ENCODE measurements at regions not wholly inside any gene's neighbourhood (a gene's known extent, or its start where the extent isn't known, plus 50 kb on each side); places are given as distances from the start of the nearest gene placed in this dataset.

DNA sequence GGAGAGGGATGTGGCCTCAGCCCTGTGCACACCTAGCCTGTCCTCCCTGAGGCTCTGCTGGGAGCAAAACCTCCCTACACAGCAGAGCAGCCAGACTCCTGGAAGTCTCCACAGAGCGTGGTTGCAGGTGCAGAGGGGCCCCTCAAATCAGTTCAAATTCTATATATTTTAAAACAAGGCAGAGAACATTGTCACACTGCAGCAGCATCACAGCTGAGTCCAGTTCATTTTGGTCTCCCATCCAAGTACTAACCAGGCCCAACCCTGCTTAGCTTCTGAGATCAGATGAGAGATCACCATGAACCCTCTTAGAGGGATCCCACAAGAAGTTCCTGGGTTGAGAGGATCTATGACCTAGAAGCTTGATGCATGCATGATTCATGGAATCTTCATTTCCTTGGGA is 331.0 kb upstream of the RGMA start:
- TF ChIP-seq, protein P1, sequence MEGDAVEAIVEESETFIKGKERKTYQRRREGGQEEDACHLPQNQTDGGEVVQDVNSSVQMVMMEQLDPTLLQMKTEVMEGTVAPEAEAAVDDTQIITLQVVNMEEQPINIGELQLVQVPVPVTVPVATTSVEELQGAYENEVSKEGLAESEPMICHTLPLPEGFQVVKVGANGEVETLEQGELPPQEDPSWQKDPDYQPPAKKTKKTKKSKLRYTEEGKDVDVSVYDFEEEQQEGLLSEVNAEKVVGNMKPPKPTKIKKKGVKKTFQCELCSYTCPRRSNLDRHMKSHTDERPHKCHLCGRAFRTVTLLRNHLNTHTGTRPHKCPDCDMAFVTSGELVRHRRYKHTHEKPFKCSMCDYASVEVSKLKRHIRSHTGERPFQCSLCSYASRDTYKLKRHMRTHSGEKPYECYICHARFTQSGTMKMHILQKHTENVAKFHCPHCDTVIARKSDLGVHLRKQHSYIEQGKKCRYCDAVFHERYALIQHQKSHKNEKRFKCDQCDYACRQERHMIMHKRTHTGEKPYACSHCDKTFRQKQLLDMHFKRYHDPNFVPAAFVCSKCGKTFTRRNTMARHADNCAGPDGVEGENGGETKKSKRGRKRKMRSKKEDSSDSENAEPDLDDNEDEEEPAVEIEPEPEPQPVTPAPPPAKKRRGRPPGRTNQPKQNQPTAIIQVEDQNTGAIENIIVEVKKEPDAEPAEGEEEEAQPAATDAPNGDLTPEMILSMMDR (IDR thresholded peaks at IDR 0.05; ENCODE audit: poor library complexity, severe bottlenecking) = no peak
- Histone ChIP-seq H3K9me3 (ENCODE audit: severe bottlenecking) (no peaks in the 10 kb centered on the region), H3K4me1 (ENCODE audit: insufficient read depth, poor library complexity, severe bottlenecking) (no peaks in the 10 kb centered on the region), H3K4me3 (ENCODE audit: severe bottlenecking) (no peak overlapping the region), H3K27ac (ENCODE audit: poor library complexity, severe bottlenecking) (no peak overlapping the region), H3K27me3 (ENCODE audit: insufficient read depth, poor library complexity, severe bottlenecking) (no peaks in the 10 kb centered on the region), H3K36me3 (ENCODE audit: low read depth) (no peaks in the 10 kb centered on the region)
- DNase-seq (ENCODE audit: low spot score) = no peak
- peak; percentile 20; the same call in 2 of the 3 replicates for ATAC-seq (ENCODE audit: low read depth)

DNA sequence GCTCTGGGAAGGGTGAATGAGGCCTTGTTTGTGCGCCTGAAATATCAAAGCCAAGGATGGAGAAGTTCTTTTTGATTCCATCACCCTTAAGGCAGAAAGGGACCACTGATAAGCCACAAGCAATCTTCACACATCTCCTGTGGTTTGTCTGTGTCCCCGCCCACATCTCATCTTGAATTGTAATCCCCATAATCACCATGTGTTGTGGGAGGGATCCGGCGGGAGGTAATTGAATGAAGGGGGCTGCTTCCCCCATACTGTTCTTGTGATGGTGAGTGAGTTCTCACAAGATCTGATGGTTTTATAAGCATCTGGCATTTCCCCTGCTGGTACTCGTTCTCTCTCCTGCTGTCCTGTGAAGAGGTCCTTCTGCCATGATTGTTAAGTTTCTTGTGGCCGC is 329.6 kb upstream of the RGMA start:
- no peak for ATAC-seq (ENCODE audit: low read depth)
- Histone ChIP-seq H3K27ac (ENCODE audit: poor library complexity, severe bottlenecking) (no peak overlapping the region), H3K9me3 (ENCODE audit: severe bottlenecking) (no peaks in the 10 kb centered on the region), H3K27me3 (ENCODE audit: insufficient read depth, poor library complexity, severe bottlenecking) (no peaks in the 10 kb centered on the region), H3K4me1 (ENCODE audit: insufficient read depth, poor library complexity, severe bottlenecking) (no peaks in the 10 kb centered on the region), H3K4me3 (ENCODE audit: severe bottlenecking) (no peak overlapping the region), H3K36me3 (ENCODE audit: low read depth) (no peaks in the 10 kb centered on the region)
- no peak for DNase-seq (ENCODE audit: low spot score)
- TF ChIP-seq, protein P1 (IDR thresholded peaks at IDR 0.05; ENCODE audit: poor library complexity, severe bottlenecking) = no peak

DNA sequence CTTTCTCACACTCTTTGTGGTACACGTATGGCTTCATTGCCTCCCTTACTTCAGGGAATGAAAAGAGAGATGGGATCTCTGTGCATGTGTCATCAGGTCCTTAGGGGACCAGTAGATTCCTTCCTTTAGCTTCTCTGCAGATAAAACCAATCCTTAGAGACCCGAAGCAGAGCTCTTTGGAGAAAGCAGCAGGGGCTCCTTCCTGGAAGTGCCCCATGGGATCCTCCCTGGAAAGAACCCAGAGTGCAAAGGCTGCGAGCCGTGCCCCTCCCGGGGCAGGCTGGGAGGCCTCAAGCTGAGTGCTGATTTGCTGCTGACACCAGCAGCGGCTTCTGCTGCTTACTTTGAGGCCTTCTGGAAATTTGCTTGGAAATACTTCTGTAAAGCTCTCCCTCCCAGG is 328.6 kb upstream of the RGMA start:
- no peak overlapping the region for H3K4me3 ChIP-seq (ENCODE audit: severe bottlenecking)
- no peak overlapping the region for H3K27ac ChIP-seq (ENCODE audit: poor library complexity, severe bottlenecking)
- H3K4me1 ChIP-seq (ENCODE audit: insufficient read depth, poor library complexity, severe bottlenecking) = no peaks in the 10 kb centered on the region
- TF ChIP-seq, protein P1 (IDR thresholded peaks at IDR 0.05; ENCODE audit: poor library complexity, severe bottlenecking) = no peak
- H3K36me3 ChIP-seq (ENCODE audit: low read depth) = no peaks in the 10 kb centered on the region
- H3K9me3 ChIP-seq (ENCODE audit: severe bottlenecking) = no peaks in the 10 kb centered on the region
- ATAC-seq (ENCODE audit: low read depth) = no peak
- H3K27me3 ChIP-seq (ENCODE audit: insufficient read depth, poor library complexity, severe bottlenecking) = no peaks in the 10 kb centered on the region
- DNase-seq (ENCODE audit: low spot score) = no peak

DNA sequence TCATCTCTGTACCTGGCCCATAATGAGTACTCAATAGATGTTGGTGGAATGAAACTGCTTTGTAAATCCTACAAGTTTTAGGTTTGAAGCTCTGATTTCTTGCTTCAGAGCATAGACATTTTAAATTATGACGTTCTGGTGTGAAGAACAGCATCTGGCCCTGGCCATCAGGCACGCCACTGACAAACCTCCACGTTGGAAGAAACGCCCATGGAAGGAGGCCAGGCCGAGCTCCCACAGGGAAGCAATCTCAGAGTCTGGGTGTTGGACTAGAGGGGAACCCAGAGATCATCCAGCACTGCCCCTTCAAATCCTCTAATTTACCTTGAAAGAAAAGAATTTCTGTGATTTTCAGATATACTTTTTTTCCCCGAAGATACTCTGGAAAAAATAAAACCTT is 328.1 kb upstream of the RGMA start:
- no peaks in the 10 kb centered on the region for H3K36me3 ChIP-seq (ENCODE audit: low read depth)
- H3K27ac ChIP-seq (ENCODE audit: poor library complexity, severe bottlenecking) = no peak overlapping the region
- H3K9me3 ChIP-seq (ENCODE audit: severe bottlenecking) = no peaks in the 10 kb centered on the region
- TF ChIP-seq, protein P1 (IDR thresholded peaks at IDR 0.05; ENCODE audit: poor library complexity, severe bottlenecking) = no peak
- ATAC-seq (ENCODE audit: low read depth) (no peak), DNase-seq (ENCODE audit: low spot score) (no peak)
- no peak overlapping the region for H3K4me3 ChIP-seq (ENCODE audit: severe bottlenecking)
- no peaks in the 10 kb centered on the region for H3K27me3 ChIP-seq (ENCODE audit: insufficient read depth, poor library complexity, severe bottlenecking)
- no peaks in the 10 kb centered on the region for H3K4me1 ChIP-seq (ENCODE audit: insufficient read depth, poor library complexity, severe bottlenecking)

DNA sequence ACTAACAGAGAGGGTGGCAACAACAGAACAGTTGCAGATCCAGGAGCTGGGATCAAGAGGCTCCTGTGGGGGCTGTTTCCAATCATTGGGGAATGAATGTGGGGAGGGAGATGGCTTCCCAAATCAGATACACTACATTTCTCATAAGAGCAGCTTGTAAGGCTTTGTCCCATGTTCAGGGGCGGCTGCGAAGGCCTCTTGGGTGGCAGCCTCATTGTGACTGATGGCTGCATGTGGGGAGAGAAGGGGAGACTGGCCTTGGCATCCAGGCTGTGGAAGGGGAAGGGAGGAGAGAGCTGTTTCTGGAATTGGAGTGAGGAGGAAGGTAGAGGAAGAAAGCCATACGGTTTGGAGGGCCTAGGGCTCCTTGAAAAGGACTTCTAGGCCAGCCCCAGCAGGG is 326.6 kb upstream of the RGMA start:
- TF ChIP-seq, protein P1 (IDR thresholded peaks at IDR 0.05; ENCODE audit: poor library complexity, severe bottlenecking) = no peak
- Histone ChIP-seq H3K9me3 (ENCODE audit: severe bottlenecking) (no peaks in the 10 kb centered on the region), H3K27me3 (ENCODE audit: insufficient read depth, poor library complexity, severe bottlenecking) (no peaks in the 10 kb centered on the region), H3K4me3 (ENCODE audit: severe bottlenecking) (no peak overlapping the region), H3K36me3 (ENCODE audit: low read depth) (no peaks in the 10 kb centered on the region), H3K4me1 (ENCODE audit: insufficient read depth, poor library complexity, severe bottlenecking) (no peaks in the 10 kb centered on the region), H3K27ac (ENCODE audit: poor library complexity, severe bottlenecking) (no peak overlapping the region)
- no peak for DNase-seq (ENCODE audit: low spot score)
- ATAC-seq (ENCODE audit: low read depth) = no peak

All from RWPE2 (cell line).